Esophagus squamous epithelium (tissue), 4 donors: ENCODE measurements at regions not wholly inside any gene's neighbourhood (a gene's known extent, or its start where the extent isn't known, plus 50 kb on each side); places are given as distances from the start of the nearest gene placed in this dataset.

Experiments
- POLR2A ChIP-seq, 4 donors: fragments of 450-650 bp; IDR thresholded peaks; one replicate each; pipeline ENCODE4 v1.6.1; 2017; ENCODE audit warnings: antibody characterized with exemption in 4 of 4, mild to moderate bottlenecking in 4 of 4, moderate library complexity in 3 of 4
- TF ChIP-seq, protein P1 (sequence below), 6 experiments: fragments of 450-650 bp in 4 of 6; fragments of 200-600 bp in 2 of 6; sonication (generic) in 2 of 6; IDR thresholded peaks; one replicate each; pipeline ENCODE4 v1.5.1; 2016 to 2019; ENCODE audit warnings: antibody characterized with exemption in 6 of 6, mild to moderate bottlenecking in 4 of 6, moderate library complexity in 4 of 6

DNA sequence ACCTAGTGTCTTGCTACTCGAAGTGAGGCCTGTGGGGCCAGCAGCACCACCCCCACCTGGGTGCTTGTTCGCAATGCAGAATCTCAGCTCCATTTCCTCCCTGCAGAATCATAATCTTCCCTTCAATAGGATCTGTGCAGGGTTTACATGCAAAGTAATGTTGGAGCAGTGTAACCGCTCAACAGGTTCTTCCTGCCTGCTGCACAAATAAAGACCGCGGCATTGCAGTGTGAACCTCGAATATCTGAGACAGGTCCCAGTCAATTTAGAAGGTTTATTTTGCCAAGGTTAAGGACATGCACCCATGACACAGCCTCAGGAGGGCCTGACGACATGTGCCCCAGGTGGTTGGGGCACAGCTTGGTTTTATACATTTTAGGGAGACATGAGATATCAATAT lies 119.2 kb downstream of the TLR5 start:
- no peak for TF ChIP-seq POLR2A (IDR thresholded peaks at IDR 0.05)
- TF ChIP-seq, protein P1, sequence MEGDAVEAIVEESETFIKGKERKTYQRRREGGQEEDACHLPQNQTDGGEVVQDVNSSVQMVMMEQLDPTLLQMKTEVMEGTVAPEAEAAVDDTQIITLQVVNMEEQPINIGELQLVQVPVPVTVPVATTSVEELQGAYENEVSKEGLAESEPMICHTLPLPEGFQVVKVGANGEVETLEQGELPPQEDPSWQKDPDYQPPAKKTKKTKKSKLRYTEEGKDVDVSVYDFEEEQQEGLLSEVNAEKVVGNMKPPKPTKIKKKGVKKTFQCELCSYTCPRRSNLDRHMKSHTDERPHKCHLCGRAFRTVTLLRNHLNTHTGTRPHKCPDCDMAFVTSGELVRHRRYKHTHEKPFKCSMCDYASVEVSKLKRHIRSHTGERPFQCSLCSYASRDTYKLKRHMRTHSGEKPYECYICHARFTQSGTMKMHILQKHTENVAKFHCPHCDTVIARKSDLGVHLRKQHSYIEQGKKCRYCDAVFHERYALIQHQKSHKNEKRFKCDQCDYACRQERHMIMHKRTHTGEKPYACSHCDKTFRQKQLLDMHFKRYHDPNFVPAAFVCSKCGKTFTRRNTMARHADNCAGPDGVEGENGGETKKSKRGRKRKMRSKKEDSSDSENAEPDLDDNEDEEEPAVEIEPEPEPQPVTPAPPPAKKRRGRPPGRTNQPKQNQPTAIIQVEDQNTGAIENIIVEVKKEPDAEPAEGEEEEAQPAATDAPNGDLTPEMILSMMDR (IDR thresholded peaks at IDR 0.05): no peak
